ENCODE measurements at regions not wholly inside any gene's neighbourhood (a gene's known extent, or its start where the extent isn't known, plus 50 kb on each side); places are given as distances from the start of the nearest gene placed in this dataset.

- no peak overlapping the region for H3K4me3 Mint-ChIP-seq
- H3K4me1 Mint-ChIP-seq, result peaks cover 16% of the 10 kb centered on the region
- DNase-seq, result no peak
- no peak overlapping the region for H3K27ac Mint-ChIP-seq
- H3K9me3 Mint-ChIP-seq, result no peaks in the 10 kb centered on the region
- peaks cover 5% of the 10 kb centered on the region for H3K27me3 Mint-ChIP-seq
- no peaks in the 10 kb centered on the region for H3K36me3 Mint-ChIP-seq
Observed at GRCh38 chr4:89617317-89617716, 219.6 kb downstream of the SNCA start.

GRCh38 chr4:89616382-89616781 lies 220.6 kb downstream of the SNCA start:
- Mint-ChIP-seq H3K36me3 (no peaks in the 10 kb centered on the region), H3K4me1 (peaks cover 16% of the 10 kb centered on the region), H3K27me3 (peaks cover 5% of the 10 kb centered on the region), H3K27ac (no peak overlapping the region), H3K4me3 (no peak overlapping the region), H3K9me3 (no peaks in the 10 kb centered on the region)
- no peak for DNase-seq

GRCh38 chr4:89615051-89615450 lies 221.9 kb downstream of the SNCA start:
- DNase-seq, result no peak
- H3K27ac Mint-ChIP-seq, result no peak overlapping the region
- H3K4me3 Mint-ChIP-seq, result no peak overlapping the region
- H3K4me1 Mint-ChIP-seq, result peaks cover 18% of the 10 kb centered on the region
- peaks cover 5% of the 10 kb centered on the region for H3K27me3 Mint-ChIP-seq
- H3K36me3 Mint-ChIP-seq, result no peaks in the 10 kb centered on the region
- peaks cover 5% of the 10 kb centered on the region for H3K9me3 Mint-ChIP-seq

- Mint-ChIP-seq H3K36me3 (no peaks in the 10 kb centered on the region), H3K27me3 (peaks cover 5% of the 10 kb centered on the region), H3K27ac (no peak overlapping the region), H3K9me3 (peaks cover 5% of the 10 kb centered on the region), H3K4me3 (no peak overlapping the region), H3K4me1 (peaks cover 13% of the 10 kb centered on the region)
- no peak for DNase-seq
Observed at GRCh38 chr4:89614155-89614554, 222.8 kb downstream of the SNCA start.

- DNase-seq, result no peak
- no peaks in the 10 kb centered on the region for H3K27me3 Mint-ChIP-seq
- H3K9me3 Mint-ChIP-seq, result peaks cover 5% of the 10 kb centered on the region
- no peaks in the 10 kb centered on the region for H3K36me3 Mint-ChIP-seq
- H3K4me3 Mint-ChIP-seq, result no peak overlapping the region
- no peak overlapping the region for H3K27ac Mint-ChIP-seq
- H3K4me1 Mint-ChIP-seq, result peaks cover 5% of the 10 kb centered on the region
Observed at GRCh38 chr4:89610236-89610635, 226.7 kb downstream of the SNCA start.

- no peak overlapping the region for H3K27ac Mint-ChIP-seq
- no peak for DNase-seq
- H3K4me1 Mint-ChIP-seq, result peaks cover 5% of the 10 kb centered on the region
- no peaks in the 10 kb centered on the region for H3K36me3 Mint-ChIP-seq
- peaks cover 5% of the 10 kb centered on the region for H3K9me3 Mint-ChIP-seq
- H3K4me3 Mint-ChIP-seq, result no peak overlapping the region
- H3K27me3 Mint-ChIP-seq, result no peaks in the 10 kb centered on the region
Observed at GRCh38 chr4:89609756-89610155, 227.2 kb downstream of the SNCA start.

GRCh38 chr4:89604951-89605350 lies 232.0 kb downstream of the SNCA start:
- no peak for DNase-seq

GRCh38 chr4:89599026-89599425 lies 237.9 kb downstream of the SNCA start:
- H3K4me3 Mint-ChIP-seq, result no peak overlapping the region
- peaks cover 3% of the 10 kb centered on the region for H3K27me3 Mint-ChIP-seq
- H3K27ac Mint-ChIP-seq, result no peak overlapping the region
- no peaks in the 10 kb centered on the region for H3K36me3 Mint-ChIP-seq
- no peak for DNase-seq
- no peaks in the 10 kb centered on the region for H3K4me1 Mint-ChIP-seq
- no peaks in the 10 kb centered on the region for H3K9me3 Mint-ChIP-seq

More at GRCh38 chr4:89604951-89605350, 232.0 kb downstream of the SNCA start:
- H3K27me3 Mint-ChIP-seq, result peaks cover 3% of the 10 kb centered on the region
- no peak overlapping the region for H3K27ac Mint-ChIP-seq
- H3K4me1 Mint-ChIP-seq, result no peaks in the 10 kb centered on the region
- no peak overlapping the region for H3K4me3 Mint-ChIP-seq
- no peaks in the 10 kb centered on the region for H3K9me3 Mint-ChIP-seq
- no peaks in the 10 kb centered on the region for H3K36me3 Mint-ChIP-seq

- DNase-seq, result no peak
- Mint-ChIP-seq H3K4me1 (no peaks in the 10 kb centered on the region), H3K4me3 (no peak overlapping the region), H3K36me3 (no peaks in the 10 kb centered on the region), H3K27ac (no peak overlapping the region), H3K9me3 (no peaks in the 10 kb centered on the region), H3K27me3 (peaks cover 3% of the 10 kb centered on the region)
Observed at GRCh38 chr4:89598602-89599001, 238.4 kb downstream of the SNCA start.

GRCh38 chr4:89595125-89595789 lies 241.7 kb downstream of the SNCA start:
- H3K36me3 Mint-ChIP-seq, result no peaks in the 10 kb centered on the region
- peaks cover 7% of the 10 kb centered on the region for H3K9me3 Mint-ChIP-seq
- no peaks in the 10 kb centered on the region for H3K27me3 Mint-ChIP-seq
- H3K27ac Mint-ChIP-seq, result no peak overlapping the region
- no peaks in the 10 kb centered on the region for H3K4me1 Mint-ChIP-seq
- no peak overlapping the region for H3K4me3 Mint-ChIP-seq
- DNase-seq, result no peak

GRCh38 chr4:89590128-89590527 lies 246.8 kb downstream of the SNCA start:
- no peak overlapping the region for H3K4me3 Mint-ChIP-seq
- H3K27ac Mint-ChIP-seq, result no peak overlapping the region
- H3K36me3 Mint-ChIP-seq, result no peaks in the 10 kb centered on the region
- no peaks in the 10 kb centered on the region for H3K4me1 Mint-ChIP-seq
- peaks cover 7% of the 10 kb centered on the region for H3K9me3 Mint-ChIP-seq
- no peaks in the 10 kb centered on the region for H3K27me3 Mint-ChIP-seq
- DNase-seq, result no peak

GRCh38 chr4:89588421-89588820 lies 248.5 kb downstream of the SNCA start:
- DNase-seq, result no peak
- Mint-ChIP-seq H3K9me3 (peaks cover 7% of the 10 kb centered on the region), H3K36me3 (no peaks in the 10 kb centered on the region), H3K4me3 (no peak overlapping the region), H3K27ac (no peak overlapping the region), H3K27me3 (no peaks in the 10 kb centered on the region), H3K4me1 (no peaks in the 10 kb centered on the region)

- Mint-ChIP-seq H3K9me3 (peaks cover 4% of the 10 kb centered on the region), H3K4me3 (no peak overlapping the region), H3K4me1 (no peaks in the 10 kb centered on the region), H3K27me3 (no peaks in the 10 kb centered on the region), H3K27ac (no peak overlapping the region), H3K36me3 (no peaks in the 10 kb centered on the region)
- no peak for DNase-seq
Observed at GRCh38 chr4:89587364-89587763, 249.6 kb downstream of the SNCA start.

- Mint-ChIP-seq H3K36me3 (no peaks in the 10 kb centered on the region), H3K27ac (no peak overlapping the region), H3K4me1 (no peaks in the 10 kb centered on the region), H3K4me3 (no peak overlapping the region), H3K27me3 (no peaks in the 10 kb centered on the region), H3K9me3 (peaks cover 4% of the 10 kb centered on the region)
- DNase-seq, result no peak
Observed at GRCh38 chr4:89586864-89587263, 250.1 kb downstream of the SNCA start.

- H3K4me1 Mint-ChIP-seq, result no peaks in the 10 kb centered on the region
- H3K27ac Mint-ChIP-seq, result no peak overlapping the region
- H3K9me3 Mint-ChIP-seq, result no peaks in the 10 kb centered on the region
- DNase-seq, result no peak
- no peak overlapping the region for H3K4me3 Mint-ChIP-seq
- H3K27me3 Mint-ChIP-seq, result no peaks in the 10 kb centered on the region
- peaks cover under 1% of the 10 kb centered on the region for H3K36me3 Mint-ChIP-seq
Observed at GRCh38 chr4:89586318-89586717, 250.6 kb downstream of the SNCA start.

- no peaks in the 10 kb centered on the region for H3K4me1 Mint-ChIP-seq
- DNase-seq, result no peak
- no peaks in the 10 kb centered on the region for H3K9me3 Mint-ChIP-seq
- peaks cover 2% of the 10 kb centered on the region for H3K36me3 Mint-ChIP-seq
- no peak overlapping the region for H3K27ac Mint-ChIP-seq
- H3K4me3 Mint-ChIP-seq, result no peak overlapping the region
- H3K27me3 Mint-ChIP-seq, result no peaks in the 10 kb centered on the region
Observed at GRCh38 chr4:89582756-89583505, 254.0 kb downstream of the SNCA start.

All from activated naive CD8-positive, alpha-beta T cell treated with anti-CD3 and anti-CD28 coated beads for 36 hours (primary cell).